HepG2 (cell line): ENCODE measurements at regions not wholly inside any gene's neighbourhood (a gene's known extent, or its start where the extent isn't known, plus 50 kb on each side); places are given as distances from the start of the nearest gene placed in this dataset.
"Not testable (repeated sequence)": the region's sequence is repeated elsewhere in the genome, so short reads cannot be mapped to it uniquely, and the experiment has no call there.

Experiments used
- ATF6 ChIP-seq: sonication (generic); formaldehyde crosslinking; conservative IDR thresholded peaks from 2 replicates; pipeline ENCODE4 v1.4.0; 2020; ENCODE audit warnings: missing genetic modification reagents
- CTCF ChIP-seq: sonication (generic); formaldehyde crosslinking; IDR thresholded peaks from 2 replicates; pipeline ENCODE4 v1.5.0; 2020; ENCODE audit warnings: mild to moderate bottlenecking, missing genetic modification reagents, moderate library complexity
- POLR2A ChIP-seq, 2 experiments: IDR thresholded peaks; 2 replicates each; pipeline ENCODE4 v1.6.1; 2011; ENCODE audit warnings: low read depth in 2 of 2, low read length in 2 of 2, mild to moderate bottlenecking in 1 of 2, moderate library complexity in 1 of 2; ENCODE audit not compliant: insufficient read depth in 1 of 2
- ZNF629 ChIP-seq: sonication (generic); formaldehyde crosslinking; conservative IDR thresholded peaks from 2 replicates; pipeline ENCODE4 v1.5.0; 2020; ENCODE audit warnings: missing genetic modification reagents
- ZNF639 ChIP-seq: conservative IDR thresholded peaks from 2 replicates; pipeline ENCODE4 v1.6.1; 2018; ENCODE audit warnings: missing genetic modification reagents

GRCh38 chr21:5115646-5116343 is 5405.6 kb upstream of the TPTE start:
- not testable (repeated sequence) for TF ChIP-seq POLR2A (IDR thresholded peaks at IDR 0.05; ENCODE audit: insufficient read depth in 1 of 2, low read depth in 2 of 2, low read length in 2 of 2); ATF6 (CRISPR knock-in tag); CTCF (CRISPR knock-in tag); ZNF639; ZNF629 (CRISPR knock-in tag)
